Upper lobe of left lung (tissue), 4 donors: ENCODE measurements at regions not wholly inside any gene's neighbourhood (a gene's known extent, or its start where the extent isn't known, plus 50 kb on each side); places are given as distances from the start of the nearest gene placed in this dataset.

Experiments
- EP300 ChIP-seq, 4 donors: sonication (generic); formaldehyde crosslinking; IDR thresholded peaks; one replicate each; pipeline ENCODE4 v1.5.1; 2017; ENCODE audit warnings: antibody characterized with exemption in 4 of 4, control low read depth in 2 of 4
- POLR2A ChIP-seq, 4 donors: fragments of 450-650 bp; IDR thresholded peaks; one replicate each; pipeline ENCODE4 v1.5.1; 2016 to 2017; ENCODE audit warnings: antibody characterized with exemption in 4 of 4, mild to moderate bottlenecking in 2 of 4
- POLR2AphosphoS5 ChIP-seq, 2 donors: sonication (generic); formaldehyde crosslinking; IDR thresholded peaks; one replicate each; pipeline ENCODE4 v1.5.1; 2017; ENCODE audit warnings: antibody characterized with exemption in 2 of 2
- TF ChIP-seq, protein P1 (sequence below), 6 experiments: fragments of 450-650 bp in 4 of 6; fragments of 200-600 bp in 2 of 6; sonication (generic) in 2 of 6; IDR thresholded peaks; one replicate each; pipeline ENCODE4 v1.5.1; 2016 to 2019; ENCODE audit warnings: antibody characterized with exemption in 6 of 6

- TF ChIP-seq, protein P1, sequence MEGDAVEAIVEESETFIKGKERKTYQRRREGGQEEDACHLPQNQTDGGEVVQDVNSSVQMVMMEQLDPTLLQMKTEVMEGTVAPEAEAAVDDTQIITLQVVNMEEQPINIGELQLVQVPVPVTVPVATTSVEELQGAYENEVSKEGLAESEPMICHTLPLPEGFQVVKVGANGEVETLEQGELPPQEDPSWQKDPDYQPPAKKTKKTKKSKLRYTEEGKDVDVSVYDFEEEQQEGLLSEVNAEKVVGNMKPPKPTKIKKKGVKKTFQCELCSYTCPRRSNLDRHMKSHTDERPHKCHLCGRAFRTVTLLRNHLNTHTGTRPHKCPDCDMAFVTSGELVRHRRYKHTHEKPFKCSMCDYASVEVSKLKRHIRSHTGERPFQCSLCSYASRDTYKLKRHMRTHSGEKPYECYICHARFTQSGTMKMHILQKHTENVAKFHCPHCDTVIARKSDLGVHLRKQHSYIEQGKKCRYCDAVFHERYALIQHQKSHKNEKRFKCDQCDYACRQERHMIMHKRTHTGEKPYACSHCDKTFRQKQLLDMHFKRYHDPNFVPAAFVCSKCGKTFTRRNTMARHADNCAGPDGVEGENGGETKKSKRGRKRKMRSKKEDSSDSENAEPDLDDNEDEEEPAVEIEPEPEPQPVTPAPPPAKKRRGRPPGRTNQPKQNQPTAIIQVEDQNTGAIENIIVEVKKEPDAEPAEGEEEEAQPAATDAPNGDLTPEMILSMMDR (IDR thresholded peaks at IDR 0.05), result no peak
- TF ChIP-seq POLR2AphosphoS5 (IDR thresholded peaks at IDR 0.05), result no peak
- no peak for TF ChIP-seq POLR2A (IDR thresholded peaks at IDR 0.05)
- TF ChIP-seq EP300 (IDR thresholded peaks at IDR 0.05), result no peak
Measured at GRCh38 chr14:39680777-39681176, 248.5 kb upstream of the FBXO33 start.
